HepG2 (cell line): ENCODE measurements at regions not wholly inside any gene's neighbourhood (a gene's known extent, or its start where the extent isn't known, plus 50 kb on each side); places are given as distances from the start of the nearest gene placed in this dataset.

Experiments used
- ATF7-NPFF ChIP-seq: sonication (generic); formaldehyde crosslinking; IDR thresholded peaks from 2 replicates; pipeline ENCODE4 v1.8.1; 2023; ENCODE audit warnings: mild to moderate bottlenecking, low read depth, missing genetic modification reagents, moderate library complexity
- GLI4 ChIP-seq: sonication (generic); formaldehyde crosslinking; IDR thresholded peaks from 2 replicates; pipeline ENCODE4 v1.5.1; 2020; ENCODE audit warnings: missing genetic modification reagents, mild to moderate bottlenecking, moderate library complexity, borderline replicate concordance
- JUN ChIP-seq: sonication (generic); formaldehyde crosslinking; IDR thresholded peaks from 2 replicates; pipeline ENCODE4 v1.4.0; 2020; ENCODE audit warnings: mild to moderate bottlenecking, missing genetic modification reagents
- MYC ChIP-seq: sonication (generic); formaldehyde crosslinking; IDR thresholded peaks from 2 replicates; pipeline ENCODE4 v1.9.0; 2021; ENCODE audit warnings: missing genetic modification reagents, borderline replicate concordance
- NFE2L1 ChIP-seq: sonication (generic); formaldehyde crosslinking; IDR thresholded peaks from 2 replicates; pipeline ENCODE4 v1.4.0; 2020; ENCODE audit warnings: missing genetic modification reagents, mild to moderate bottlenecking, borderline replicate concordance
- NFYB ChIP-seq: sonication (generic); formaldehyde crosslinking; IDR thresholded peaks from 2 replicates; pipeline ENCODE4 v1.4.0; 2020; ENCODE audit warnings: missing genetic modification reagents
- RNF2 ChIP-seq: fragments of 450-650 bp; conservative IDR thresholded peaks from 2 replicates; pipeline ENCODE4 v1.6.1; 2016; ENCODE audit warnings: low read depth
- SMARCE1 ChIP-seq: fragments of 450-650 bp; IDR thresholded peaks from 2 replicates; pipeline ENCODE4 v1.6.1; 2017; ENCODE audit warnings: borderline replicate concordance
- SMC3 ChIP-seq: IDR thresholded peaks from 2 replicates; pipeline ENCODE4 v1.6.1; 2011; ENCODE audit warnings: low read length, improper control_type of control experiment
- ZMYM3 ChIP-seq: sonication (generic); formaldehyde crosslinking; IDR thresholded peaks from 2 replicates; pipeline ENCODE4 v1.5.1; 2020; ENCODE audit warnings: mild to moderate bottlenecking, missing genetic modification reagents
- ZNF205 ChIP-seq: IDR thresholded peaks from 2 replicates; pipeline ENCODE4 v1.6.1; 2018; ENCODE audit warnings: missing biosample characterization, missing genetic modification reagents
- ZNF264 ChIP-seq: sonication (generic); formaldehyde crosslinking; IDR thresholded peaks from 2 replicates; pipeline ENCODE4 v1.4.0; 2020; ENCODE audit warnings: missing genetic modification reagents
- ZNF3 ChIP-seq: IDR thresholded peaks from 2 replicates; pipeline ENCODE4 v1.7.0; 2017; ENCODE audit warnings: inconsistent platforms
- ZNF326 ChIP-seq: sonication (generic); formaldehyde crosslinking; IDR thresholded peaks from 2 replicates; pipeline ENCODE4 v1.4.0; 2020; ENCODE audit warnings: missing genetic modification reagents, borderline replicate concordance
- ZNF333 ChIP-seq: sonication (generic); formaldehyde crosslinking; IDR thresholded peaks from 2 replicates; pipeline ENCODE4 v1.4.0; 2020; ENCODE audit warnings: mild to moderate bottlenecking, missing genetic modification reagents, borderline replicate concordance
- ZNF484 ChIP-seq: sonication (generic); formaldehyde crosslinking; IDR thresholded peaks from 2 replicates; pipeline ENCODE4 v1.5.1; 2020; ENCODE audit warnings: mild to moderate bottlenecking, low read depth, missing genetic modification reagents, borderline replicate concordance
- ZNF550 ChIP-seq: sonication (generic); formaldehyde crosslinking; IDR thresholded peaks from 2 replicates; pipeline ENCODE4 v1.4.0; 2020; ENCODE audit warnings: mild to moderate bottlenecking, missing genetic modification reagents, borderline replicate concordance
- ZNF703 ChIP-seq: sonication (generic); formaldehyde crosslinking; IDR thresholded peaks from 2 replicates; pipeline ENCODE4 v1.5.1; 2020; ENCODE audit warnings: missing genetic modification reagents, mild to moderate bottlenecking, moderate library complexity, borderline replicate concordance
- ZNF713 ChIP-seq: sonication (generic); formaldehyde crosslinking; IDR thresholded peaks from 2 replicates; pipeline ENCODE4 v1.4.0; 2020; ENCODE audit warnings: mild to moderate bottlenecking, missing genetic modification reagents
- TF ChIP-seq, protein P1 (sequence below): sonication (generic); formaldehyde crosslinking; IDR thresholded peaks from 2 replicates; pipeline ENCODE4 v1.5.0; 2020; ENCODE audit warnings: mild to moderate bottlenecking, missing genetic modification reagents, borderline replicate concordance
- TF ChIP-seq, protein P2 (sequence below): sonication (generic); formaldehyde crosslinking; IDR thresholded peaks from 2 replicates; pipeline ENCODE4 v1.4.0; 2020; ENCODE audit warnings: missing genetic modification reagents
- TF ChIP-seq, protein P3 (sequence below): sonication (generic); formaldehyde crosslinking; IDR thresholded peaks from 2 replicates; pipeline ENCODE4 v1.8.1; 2023; ENCODE audit warnings: mild to moderate bottlenecking, inconsistent platforms, moderate library complexity, missing genetic modification reagents, borderline replicate concordance

DNA sequence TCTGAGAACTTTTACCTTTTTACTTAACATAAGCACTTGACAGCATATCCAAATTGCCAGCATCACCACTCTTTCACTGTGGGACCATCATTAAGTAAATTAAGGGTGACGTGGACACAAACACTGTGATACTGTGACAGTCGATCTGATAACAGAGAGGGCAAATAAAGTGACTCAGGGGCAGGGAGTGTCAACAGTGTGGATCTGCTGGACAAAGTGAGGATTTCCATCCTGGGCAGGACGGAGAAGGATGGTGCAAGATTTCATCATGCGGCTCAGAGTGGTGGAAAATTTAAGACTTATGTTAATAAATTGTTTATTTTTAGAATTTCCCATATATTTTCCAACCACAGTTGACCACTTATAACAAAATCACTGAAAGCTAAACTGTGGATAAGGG, 60.0 kb upstream of the WDFY2 start (continued):
- TF ChIP-seq, protein P1, sequence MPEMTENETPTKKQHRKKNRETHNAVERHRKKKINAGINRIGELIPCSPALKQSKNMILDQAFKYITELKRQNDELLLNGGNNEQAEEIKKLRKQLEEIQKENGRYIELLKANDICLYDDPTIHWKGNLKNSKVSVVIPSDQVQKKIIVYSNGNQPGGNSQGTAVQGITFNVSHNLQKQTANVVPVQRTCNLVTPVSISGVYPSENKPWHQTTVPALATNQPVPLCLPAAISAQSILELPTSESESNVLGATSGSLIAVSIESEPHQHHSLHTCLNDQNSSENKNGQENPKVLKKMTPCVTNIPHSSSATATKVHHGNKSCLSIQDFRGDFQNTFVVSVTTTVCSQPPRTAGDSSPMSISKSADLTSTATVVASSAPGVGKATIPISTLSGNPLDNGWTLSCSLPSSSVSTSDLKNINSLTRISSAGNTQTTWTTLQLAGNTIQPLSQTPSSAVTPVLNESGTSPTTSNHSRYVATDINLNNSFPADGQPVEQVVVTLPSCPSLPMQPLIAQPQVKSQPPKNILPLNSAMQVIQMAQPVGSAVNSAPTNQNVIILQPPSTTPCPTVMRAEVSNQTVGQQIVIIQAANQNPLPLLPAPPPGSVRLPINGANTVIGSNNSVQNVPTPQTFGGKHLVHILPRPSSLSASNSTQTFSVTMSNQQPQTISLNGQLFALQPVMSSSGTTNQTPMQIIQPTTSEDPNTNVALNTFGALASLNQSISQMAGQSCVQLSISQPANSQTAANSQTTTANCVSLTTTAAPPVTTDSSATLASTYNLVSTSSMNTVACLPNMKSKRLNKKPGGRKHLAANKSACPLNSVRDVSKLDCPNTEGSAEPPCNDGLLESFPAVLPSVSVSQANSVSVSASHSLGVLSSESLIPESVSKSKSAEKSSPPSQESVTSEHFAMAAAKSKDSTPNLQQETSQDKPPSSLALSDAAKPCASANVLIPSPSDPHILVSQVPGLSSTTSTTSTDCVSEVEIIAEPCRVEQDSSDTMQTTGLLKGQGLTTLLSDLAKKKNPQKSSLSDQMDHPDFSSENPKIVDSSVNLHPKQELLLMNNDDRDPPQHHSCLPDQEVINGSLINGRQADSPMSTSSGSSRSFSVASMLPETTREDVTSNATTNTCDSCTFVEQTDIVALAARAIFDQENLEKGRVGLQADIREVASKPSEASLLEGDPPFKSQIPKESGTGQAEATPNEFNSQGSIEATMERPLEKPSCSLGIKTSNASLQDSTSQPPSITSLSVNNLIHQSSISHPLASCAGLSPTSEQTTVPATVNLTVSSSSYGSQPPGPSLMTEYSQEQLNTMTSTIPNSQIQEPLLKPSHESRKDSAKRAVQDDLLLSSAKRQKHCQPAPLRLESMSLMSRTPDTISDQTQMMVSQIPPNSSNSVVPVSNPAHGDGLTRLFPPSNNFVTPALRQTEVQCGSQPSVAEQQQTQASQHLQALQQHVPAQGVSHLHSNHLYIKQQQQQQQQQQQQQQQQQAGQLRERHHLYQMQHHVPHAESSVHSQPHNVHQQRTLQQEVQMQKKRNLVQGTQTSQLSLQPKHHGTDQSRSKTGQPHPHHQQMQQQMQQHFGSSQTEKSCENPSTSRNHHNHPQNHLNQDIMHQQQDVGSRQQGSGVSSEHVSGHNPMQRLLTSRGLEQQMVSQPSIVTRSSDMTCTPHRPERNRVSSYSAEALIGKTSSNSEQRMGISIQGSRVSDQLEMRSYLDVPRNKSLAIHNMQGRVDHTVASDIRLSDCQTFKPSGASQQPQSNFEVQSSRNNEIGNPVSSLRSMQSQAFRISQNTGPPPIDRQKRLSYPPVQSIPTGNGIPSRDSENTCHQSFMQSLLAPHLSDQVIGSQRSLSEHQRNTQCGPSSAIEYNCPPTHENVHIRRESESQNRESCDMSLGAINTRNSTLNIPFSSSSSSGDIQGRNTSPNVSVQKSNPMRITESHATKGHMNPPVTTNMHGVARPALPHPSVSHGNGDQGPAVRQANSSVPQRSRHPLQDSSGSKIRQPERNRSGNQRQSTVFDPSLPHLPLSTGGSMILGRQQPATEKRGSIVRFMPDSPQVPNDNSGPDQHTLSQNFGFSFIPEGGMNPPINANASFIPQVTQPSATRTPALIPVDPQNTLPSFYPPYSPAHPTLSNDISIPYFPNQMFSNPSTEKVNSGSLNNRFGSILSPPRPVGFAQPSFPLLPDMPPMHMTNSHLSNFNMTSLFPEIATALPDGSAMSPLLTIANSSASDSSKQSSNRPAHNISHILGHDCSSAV (CRISPR knock-in tag), result no peak
- TF ChIP-seq ZNF484 (CRISPR knock-in tag) (no peak), ZNF326 (CRISPR knock-in tag) (no peak), ATF7-NPFF (CRISPR knock-in tag) (no peak), NFYB (CRISPR knock-in tag) (no peak), MYC (CRISPR knock-in tag) (no peak), RNF2 (no peak), ZNF205 (peak; percentile 57; the same call in 1 of the 2 replicates), ZNF713 (CRISPR knock-in tag) (no peak), ZNF703 (CRISPR knock-in tag) (no peak), ZMYM3 (CRISPR knock-in tag) (no peak), NFE2L1 (CRISPR knock-in tag) (no peak), SMC3 (peak; percentile 33; the same call in 1 of the 2 replicates), SMARCE1 (no peak), GLI4 (CRISPR knock-in tag) (no peak), ZNF3 (CRISPR knock-in tag) (no peak), ZNF333 (CRISPR knock-in tag) (no peak), ZNF550 (CRISPR knock-in tag) (no peak), ZNF264 (CRISPR knock-in tag) (no peak), JUN (peak; percentile 87)
- TF ChIP-seq, protein P2, sequence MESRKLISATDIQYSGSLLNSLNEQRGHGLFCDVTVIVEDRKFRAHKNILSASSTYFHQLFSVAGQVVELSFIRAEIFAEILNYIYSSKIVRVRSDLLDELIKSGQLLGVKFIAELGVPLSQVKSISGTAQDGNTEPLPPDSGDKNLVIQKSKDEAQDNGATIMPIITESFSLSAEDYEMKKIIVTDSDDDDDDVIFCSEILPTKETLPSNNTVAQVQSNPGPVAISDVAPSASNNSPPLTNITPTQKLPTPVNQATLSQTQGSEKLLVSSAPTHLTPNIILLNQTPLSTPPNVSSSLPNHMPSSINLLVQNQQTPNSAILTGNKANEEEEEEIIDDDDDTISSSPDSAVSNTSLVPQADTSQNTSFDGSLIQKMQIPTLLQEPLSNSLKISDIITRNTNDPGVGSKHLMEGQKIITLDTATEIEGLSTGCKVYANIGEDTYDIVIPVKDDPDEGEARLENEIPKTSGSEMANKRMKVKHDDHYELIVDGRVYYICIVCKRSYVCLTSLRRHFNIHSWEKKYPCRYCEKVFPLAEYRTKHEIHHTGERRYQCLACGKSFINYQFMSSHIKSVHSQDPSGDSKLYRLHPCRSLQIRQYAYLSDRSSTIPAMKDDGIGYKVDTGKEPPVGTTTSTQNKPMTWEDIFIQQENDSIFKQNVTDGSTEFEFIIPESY (CRISPR knock-in tag), result no peak
- TF ChIP-seq, protein P3, sequence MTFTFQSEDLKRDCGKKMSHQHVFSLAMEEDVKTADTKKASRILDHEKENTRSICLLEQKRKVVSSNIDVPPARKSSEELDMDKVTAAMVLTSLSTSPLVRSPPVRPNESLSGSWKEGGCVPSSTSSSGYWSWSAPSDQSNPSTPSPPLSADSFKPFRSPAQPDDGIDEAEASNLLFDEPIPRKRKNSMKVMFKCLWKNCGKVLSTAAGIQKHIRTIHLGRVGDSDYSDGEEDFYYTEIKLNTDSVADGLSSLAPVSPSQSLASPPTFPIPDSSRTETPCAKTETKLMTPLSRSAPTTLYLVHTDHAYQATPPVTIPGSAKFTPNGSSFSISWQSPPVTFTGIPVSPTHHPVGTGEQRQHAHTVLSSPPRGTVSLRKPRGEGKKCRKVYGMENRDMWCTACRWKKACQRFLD (CRISPR knock-in tag), result no peak
